CD14-positive monocyte (primary cell): ENCODE measurements at regions not wholly inside any gene's neighbourhood (a gene's known extent, or its start where the extent isn't known, plus 50 kb on each side); places are given as distances from the start of the nearest gene placed in this dataset.

Source experiments
- DNase-seq, 3 donors: peaks; one replicate each; pipeline ENCODE4 v3.0.0-alpha.2; 2011 to 2022
- H2AFZ ChIP-seq: 2 replicates; pipeline ENCODE4 v1.6.0; 2012; ENCODE audit warnings: mild to moderate bottlenecking, low read depth, low read length, inconsistent platforms; ENCODE audit not compliant: insufficient read depth, poor library complexity, severe bottlenecking
- H3K27ac ChIP-seq, 2 donors: 1 replicate in 1 of 2; 2 replicates in 1 of 2; pipeline ENCODE4 v1.5.1; 2012 to 2013; ENCODE audit warnings: low read length in 2 of 2, control low read depth in 1 of 2, inconsistent platforms in 1 of 2, low read depth in 1 of 2, mild to moderate bottlenecking in 1 of 2
- H3K27me3 ChIP-seq, 2 donors: one replicate each; pipeline versions ENCODE4 v1.6.0 to v1.6.1; 2011 to 2013; ENCODE audit warnings: low read length in 2 of 2; ENCODE audit not compliant: control insufficient read depth in 2 of 2, insufficient read depth in 2 of 2
- H3K36me3 ChIP-seq, 2 donors: replicated peaks in 1 of 2; 1 replicate in 1 of 2; 2 replicates in 1 of 2; pipeline versions ENCODE4 v1.5.1 to v1.6.1; 2012 to 2013; ENCODE audit warnings: low read length in 2 of 2, control low read depth in 1 of 2, inconsistent platforms in 1 of 2, mild to moderate bottlenecking in 1 of 2; ENCODE audit not compliant: insufficient read depth in 2 of 2, control insufficient read depth in 1 of 2
- H3K4me1 ChIP-seq, 2 donors: 1 replicate in 1 of 2; 2 replicates in 1 of 2; pipeline versions ENCODE4 v1.5.1 to v1.6.1; 2012 to 2013; ENCODE audit warnings: low read length in 2 of 2, control low read depth in 1 of 2, inconsistent platforms in 1 of 2, mild to moderate bottlenecking in 1 of 2, moderate library complexity in 1 of 2; ENCODE audit not compliant: insufficient read depth in 2 of 2, control insufficient read depth in 1 of 2
- H3K4me2 ChIP-seq: replicated peaks from 2 replicates; pipeline ENCODE3; 2012; ENCODE audit warnings: low read length, moderate library complexity, mild to moderate bottlenecking; ENCODE audit not compliant: poor library complexity, severe bottlenecking; ENCODE audit errors: extremely low read depth
- H3K4me3 ChIP-seq, 3 experiments: fragments of 200-600 bp in 1 of 3; sonication (generic) in 1 of 3; replicated peaks in 1 of 3; 1 replicate in 2 of 3; 2 replicates in 1 of 3; pipeline ENCODE4 v1.5.1; 2011 to 2013; ENCODE audit warnings: low read length in 3 of 3, mild to moderate bottlenecking in 3 of 3, control low read depth in 2 of 3, low read depth in 2 of 3, inconsistent platforms in 1 of 3, moderate library complexity in 1 of 3
- H3K79me2 ChIP-seq: 2 replicates; pipeline ENCODE4 v1.6.0; 2012; ENCODE audit warnings: mild to moderate bottlenecking, control low read depth, inconsistent platforms, low read length, moderate library complexity; ENCODE audit not compliant: insufficient read depth
- H3K9ac ChIP-seq: 2 replicates; pipeline ENCODE4 v1.6.0; 2017; ENCODE audit warnings: low read length, mild to moderate bottlenecking; ENCODE audit not compliant: insufficient read depth, poor library complexity, severe bottlenecking
- H3K9me3 ChIP-seq, 2 donors: replicated peaks in 1 of 2; 1 replicate in 1 of 2; 2 replicates in 1 of 2; pipeline versions ENCODE4 v1.5.1 to v1.6.1; 2012 to 2013; ENCODE audit warnings: low read length in 2 of 2, control low read depth in 1 of 2; ENCODE audit not compliant: control insufficient read depth in 1 of 2, insufficient read depth in 1 of 2
- H4K20me1 ChIP-seq: 2 replicates; pipeline ENCODE4 v1.6.0; 2012; ENCODE audit warnings: mild to moderate bottlenecking, low read length, control low read depth, moderate library complexity; ENCODE audit not compliant: insufficient read depth
- H3K27ac Mint-ChIP-seq, 7 donors: one replicate each; pipeline ENCODE4 v1.8.0; 2020; ENCODE audit warnings: mild to moderate bottlenecking in 7 of 7, mixed read lengths in 7 of 7, moderate library complexity in 6 of 7, inconsistent platforms in 2 of 7
- H3K27me3 Mint-ChIP-seq, 3 donors: one replicate each; pipeline ENCODE4 v1.8.0; 2021 to 2022; ENCODE audit warnings: low read depth in 3 of 3, mild to moderate bottlenecking in 3 of 3, mixed read lengths in 3 of 3, moderate library complexity in 3 of 3, inconsistent platforms in 1 of 3
- H3K36me3 Mint-ChIP-seq, 2 donors: one replicate each; pipeline ENCODE4 v1.8.0; 2020; ENCODE audit warnings: mixed read lengths in 2 of 2, inconsistent platforms in 1 of 2, mild to moderate bottlenecking in 1 of 2
- H3K4me1 Mint-ChIP-seq: one replicate; pipeline ENCODE4 v1.8.0; 2020; ENCODE audit warnings: mild to moderate bottlenecking, mixed read lengths
- H3K4me3 Mint-ChIP-seq, 2 donors: one replicate each; pipeline ENCODE4 v1.8.0; 2020; ENCODE audit warnings: mild to moderate bottlenecking in 2 of 2, mixed read lengths in 2 of 2, moderate library complexity in 1 of 2
- H3K9me3 Mint-ChIP-seq, 7 donors: one replicate each; pipeline ENCODE4 v1.8.0; 2020 to 2022; ENCODE audit warnings: mixed read lengths in 7 of 7, mild to moderate bottlenecking in 6 of 7, moderate library complexity in 6 of 7, inconsistent platforms in 2 of 7
- CTCF ChIP-seq: fragments of 200-600 bp; IDR thresholded peaks from one replicate; pipeline ENCODE4 v1.8.0; 2022; ENCODE audit warnings: antibody characterized with exemption, mild to moderate bottlenecking
- WGBS: methylation state at CpG from one replicate; pipeline ENCODE4 v1.1.5; 2013; ENCODE audit warnings: missing lambda C conversion rate; ENCODE audit not compliant: insufficient coverage; 5-methylcytosine and 5-hydroxymethylcytosine counted together
- intact Hi-C, 2 donors: fragments of 100-400 bp; cut with micrococcal nuclease; formaldehyde crosslinking; loops; one replicate each; pipeline versions ENCODE4 v1.15.0 to v1.15.1; 2023

DNA sequence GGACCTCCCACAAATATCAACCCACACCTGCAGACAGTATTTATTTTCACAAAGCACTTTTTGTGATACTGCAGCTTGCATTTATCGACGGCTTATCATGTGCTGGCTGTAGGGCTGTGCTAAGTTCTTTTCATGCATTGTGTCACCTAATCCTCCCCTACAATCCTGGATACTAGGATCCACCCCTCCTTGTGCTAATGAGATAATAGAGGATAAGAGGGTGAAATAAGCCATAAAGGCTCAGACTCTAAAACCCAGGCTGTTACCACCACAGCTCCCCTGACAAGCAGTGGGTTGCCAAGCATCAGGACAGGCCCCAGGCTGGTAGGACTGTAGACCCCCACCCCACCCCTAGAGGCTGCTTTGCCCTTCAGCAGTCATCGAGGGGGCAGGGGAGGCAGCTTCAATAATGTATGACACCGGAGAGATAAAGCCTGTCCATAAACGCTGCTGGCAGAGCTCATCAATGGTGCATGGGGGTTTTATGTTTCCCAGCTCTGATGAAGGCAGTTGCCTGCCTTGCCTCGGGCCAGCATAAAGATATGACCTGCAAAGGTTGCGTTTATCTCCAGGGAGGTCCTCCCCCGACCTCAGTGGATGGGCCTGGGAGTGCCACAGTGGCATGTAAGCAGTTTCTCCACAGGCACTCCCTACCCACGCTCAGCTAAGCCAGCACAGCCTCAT, 73.9 kb upstream of the C16orf82 start:
- DNase-seq = no peak
- H2AFZ ChIP-seq = no peak overlapping the region
- no peaks in the 10 kb centered on the region for H3K4me1 ChIP-seq
- peaks cover 2 to 9% (median 4%) of the 10 kb centered on the region in 7 donors for H3K9me3 Mint-ChIP-seq
- H4K20me1 ChIP-seq = no peaks in the 10 kb centered on the region
- peaks cover 8 to 9% of the 10 kb centered on the region in 2 donors for H3K9me3 ChIP-seq
- H3K4me2 ChIP-seq = no peak overlapping the region
- WGBS = 56% methylated on average over 3 of the region's 9 CpGs
- TF ChIP-seq CTCF = no peak
- no peak overlapping the region for H3K9ac ChIP-seq
- H3K4me3 Mint-ChIP-seq = no peak overlapping the region
- H3K27ac Mint-ChIP-seq = no peak overlapping the region
- H3K36me3 Mint-ChIP-seq = no peaks in the 10 kb centered on the region
- H3K79me2 ChIP-seq = no peaks in the 10 kb centered on the region
- H3K4me3 ChIP-seq = no peak overlapping the region
- H3K27me3 ChIP-seq = no peaks in the 10 kb centered on the region
- peaks cover 0 to 5% (median 4%) of the 10 kb centered on the region in 3 donors for H3K27me3 Mint-ChIP-seq
- no peaks in the 10 kb centered on the region for H3K36me3 ChIP-seq
- H3K27ac ChIP-seq = no peak overlapping the region
- intact Hi-C loops = no loop called here
- no peaks in the 10 kb centered on the region for H3K4me1 Mint-ChIP-seq

- intact Hi-C loops = no loop called here
Measured at GRCh38 chr16:26993511-26993910, 73.2 kb upstream of the C16orf82 start.

More at GRCh38 chr16:26993511-26993910, 73.2 kb upstream of the C16orf82 start:
- no peak overlapping the region for H3K27ac ChIP-seq
- H4K20me1 ChIP-seq = no peaks in the 10 kb centered on the region
- H3K36me3 ChIP-seq = no peaks in the 10 kb centered on the region
- WGBS = 82% methylated on average over 9 of the region's 10 CpGs
- no peak for DNase-seq
- H3K9me3 ChIP-seq = peaks cover 8 to 9% of the 10 kb centered on the region in 2 donors
- Mint-ChIP-seq H3K4me3 (no peak overlapping the region), H3K27ac (no peak overlapping the region), H3K4me1 (no peaks in the 10 kb centered on the region), H3K9me3 (peaks cover 2 to 9% (median 4%) of the 10 kb centered on the region in 7 donors), H3K36me3 (no peaks in the 10 kb centered on the region), H3K27me3 (peaks cover 0 to 5% (median 4%) of the 10 kb centered on the region in 3 donors)
- no peak overlapping the region for H3K4me2 ChIP-seq
- H3K4me3 ChIP-seq = no peak overlapping the region
- no peaks in the 10 kb centered on the region for H3K27me3 ChIP-seq
- no peak for TF ChIP-seq CTCF
- H3K9ac ChIP-seq = no peak overlapping the region
- no peaks in the 10 kb centered on the region for H3K79me2 ChIP-seq
- no peak overlapping the region for H2AFZ ChIP-seq
- H3K4me1 ChIP-seq = no peaks in the 10 kb centered on the region
